HT1080 (cell line): ENCODE measurements at regions not wholly inside any gene's neighbourhood (a gene's known extent, or its start where the extent isn't known, plus 50 kb on each side); places are given as distances from the start of the nearest gene placed in this dataset.

ENCODE experiments used
- DNase-seq: peaks from one replicate; pipeline ENCODE4 v3.0.0-alpha.2; 2015; ENCODE audit warnings: low read depth

GRCh38 chr5:74069741-74070140 is 443.7 kb downstream of the ARHGEF28 start:
- no peak for DNase-seq

GRCh38 chr5:74067748-74068541 is 441.9 kb downstream of the ARHGEF28 start:
- peak; percentile 66 for DNase-seq

- no peak for DNase-seq
Measured at GRCh38 chr5:74064911-74065310, 438.9 kb downstream of the ARHGEF28 start.

GRCh38 chr5:74064225-74064624 is 438.2 kb downstream of the ARHGEF28 start:
- no peak for DNase-seq

DNA sequence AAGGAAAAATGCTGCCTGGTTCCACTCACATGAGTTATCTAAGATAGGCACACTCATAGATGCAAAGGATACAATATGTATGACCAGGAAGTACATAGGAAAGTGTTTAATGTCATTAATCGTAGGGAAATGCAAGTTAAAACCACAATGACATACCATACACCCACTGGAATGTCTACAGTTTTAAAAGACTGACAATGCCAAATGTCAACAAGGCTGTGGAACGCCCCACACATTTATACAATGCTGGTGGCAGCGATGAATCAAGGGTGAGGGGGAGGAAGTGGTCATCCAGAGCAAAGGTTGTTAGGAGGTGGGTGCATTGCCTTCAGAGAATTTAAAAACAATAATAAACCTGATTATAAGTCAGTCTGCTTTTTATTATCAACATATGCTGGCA is 437.8 kb downstream of the ARHGEF28 start:
- peak; percentile 95 for DNase-seq

GRCh38 chr5:74063346-74063745 is 437.4 kb downstream of the ARHGEF28 start:
- no peak for DNase-seq

- DNase-seq: no peak
Measured at GRCh38 chr5:74061292-74061691, 435.3 kb downstream of the ARHGEF28 start.

GRCh38 chr5:74059706-74060105 is 433.7 kb downstream of the ARHGEF28 start:
- DNase-seq: no peak

- DNase-seq: no peak
Measured at GRCh38 chr5:74056789-74057164, 430.8 kb downstream of the ARHGEF28 start.

- DNase-seq: no peak
Measured at GRCh38 chr5:74056107-74056788, 430.3 kb downstream of the ARHGEF28 start.

GRCh38 chr5:74055486-74056106 is 429.6 kb downstream of the ARHGEF28 start:
- no peak for DNase-seq

GRCh38 chr5:74054641-74055421 is 428.8 kb downstream of the ARHGEF28 start:
- DNase-seq: no peak

- no peak for DNase-seq
Measured at GRCh38 chr5:74054139-74054538, 428.1 kb downstream of the ARHGEF28 start.

DNA sequence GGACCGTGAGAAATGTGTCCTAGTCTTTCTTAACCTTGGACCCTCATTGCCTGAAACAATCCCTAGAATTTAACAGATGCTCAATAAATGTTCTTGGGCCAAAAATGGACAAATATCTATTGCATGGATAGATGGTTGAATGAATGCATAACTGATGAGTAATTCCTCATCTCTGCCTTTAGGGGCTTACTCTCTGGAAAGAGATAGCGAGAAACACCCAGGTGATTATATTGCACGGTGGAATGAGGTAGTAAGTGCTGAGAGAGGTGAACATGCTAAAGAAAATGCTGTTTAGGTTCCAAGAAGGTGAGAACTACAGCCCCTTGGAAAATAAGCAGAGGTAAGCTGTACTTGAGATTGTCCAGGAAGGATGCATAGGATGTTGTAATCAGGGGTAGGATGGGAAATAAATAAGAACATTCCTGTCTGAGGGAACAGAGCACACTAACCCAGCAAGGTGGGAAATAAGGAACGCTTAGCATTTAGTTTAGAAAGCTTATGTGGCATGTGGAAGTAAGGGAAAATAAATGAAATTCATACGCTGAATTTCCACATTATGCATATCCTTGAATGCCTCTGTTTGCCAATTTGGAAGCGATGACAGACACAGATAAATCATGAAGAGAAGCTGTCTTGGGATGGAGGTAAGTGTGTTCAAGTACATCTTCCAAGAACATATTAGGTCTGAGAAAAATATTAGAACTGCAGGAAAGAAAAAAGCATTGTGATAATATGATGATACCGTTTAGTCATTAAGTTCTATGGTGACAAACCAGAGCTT is 426.6 kb downstream of the ARHGEF28 start:
- DNase-seq: no peak

- DNase-seq: no peak
Measured at GRCh38 chr5:74051076-74051475, 425.1 kb downstream of the ARHGEF28 start.

- no peak for DNase-seq
Measured at GRCh38 chr5:74044936-74045335, 418.9 kb downstream of the ARHGEF28 start.

GRCh38 chr5:74042959-74043358 is 417.0 kb downstream of the ARHGEF28 start:
- DNase-seq: peak; percentile 90

- no peak for DNase-seq
Measured at GRCh38 chr5:74042559-74042958, 416.6 kb downstream of the ARHGEF28 start.

DNA sequence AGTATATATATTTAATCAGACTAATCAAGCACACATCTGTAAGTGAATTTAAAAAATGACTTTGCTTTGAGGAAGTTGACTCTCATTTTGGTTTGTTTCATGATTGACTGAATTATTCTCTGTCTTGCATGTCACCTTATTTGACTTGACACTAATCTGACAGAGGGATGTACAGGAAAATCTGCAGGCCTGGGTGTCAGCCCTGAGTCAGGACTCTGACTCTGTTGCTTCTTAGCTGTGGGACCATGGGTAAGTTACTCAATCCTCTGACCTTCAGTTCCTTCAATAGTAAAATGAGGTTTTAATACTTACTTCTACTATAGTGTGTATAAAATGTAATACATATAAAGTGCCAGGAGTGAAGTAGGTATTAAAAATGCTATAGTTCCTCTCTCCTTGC is 415.9 kb downstream of the ARHGEF28 start:
- no peak for DNase-seq

GRCh38 chr5:74040811-74041491 is 415.0 kb downstream of the ARHGEF28 start:
- no peak for DNase-seq
